SK-N-MC (cell line): ENCODE measurements at regions not wholly inside any gene's neighbourhood (a gene's known extent, or its start where the extent isn't known, plus 50 kb on each side); places are given as distances from the start of the nearest gene placed in this dataset.

Experiments
- EZH2 ChIP-seq: fragments of 200-600 bp; sonication (generic); IDR thresholded peaks from one replicate; pipeline ENCODE4 v1.6.1; 2017; ENCODE audit warnings: antibody characterized with exemption
- FOXP2 ChIP-seq: optimal IDR thresholded peaks from 2 replicates; pipeline ENCODE3; 2011; ENCODE audit warnings: mild to moderate bottlenecking, moderate library complexity; ENCODE audit not compliant: insufficient read depth; ENCODE audit errors: extremely low read length, control extremely low read depth
- POLR2AphosphoS5 ChIP-seq: IDR thresholded peaks from 2 replicates; pipeline ENCODE4 v1.6.1; 2012; ENCODE audit warnings: mild to moderate bottlenecking, low read depth, low read length, borderline replicate concordance

- TF ChIP-seq POLR2AphosphoS5 (no peak), FOXP2 (no peak), EZH2 (no peak)
Observed at GRCh38 chr2:238669046-238669445, 178.8 kb upstream of the TWIST2 start.
